ENCODE measurements at regions not wholly inside any gene's neighbourhood (a gene's known extent, or its start where the extent isn't known, plus 50 kb on each side); places are given as distances from the start of the nearest gene placed in this dataset.
"Not testable (repeated sequence)": the region's sequence is repeated elsewhere in the genome, so short reads cannot be mapped to it uniquely, and the experiment has no call there.

DNA sequence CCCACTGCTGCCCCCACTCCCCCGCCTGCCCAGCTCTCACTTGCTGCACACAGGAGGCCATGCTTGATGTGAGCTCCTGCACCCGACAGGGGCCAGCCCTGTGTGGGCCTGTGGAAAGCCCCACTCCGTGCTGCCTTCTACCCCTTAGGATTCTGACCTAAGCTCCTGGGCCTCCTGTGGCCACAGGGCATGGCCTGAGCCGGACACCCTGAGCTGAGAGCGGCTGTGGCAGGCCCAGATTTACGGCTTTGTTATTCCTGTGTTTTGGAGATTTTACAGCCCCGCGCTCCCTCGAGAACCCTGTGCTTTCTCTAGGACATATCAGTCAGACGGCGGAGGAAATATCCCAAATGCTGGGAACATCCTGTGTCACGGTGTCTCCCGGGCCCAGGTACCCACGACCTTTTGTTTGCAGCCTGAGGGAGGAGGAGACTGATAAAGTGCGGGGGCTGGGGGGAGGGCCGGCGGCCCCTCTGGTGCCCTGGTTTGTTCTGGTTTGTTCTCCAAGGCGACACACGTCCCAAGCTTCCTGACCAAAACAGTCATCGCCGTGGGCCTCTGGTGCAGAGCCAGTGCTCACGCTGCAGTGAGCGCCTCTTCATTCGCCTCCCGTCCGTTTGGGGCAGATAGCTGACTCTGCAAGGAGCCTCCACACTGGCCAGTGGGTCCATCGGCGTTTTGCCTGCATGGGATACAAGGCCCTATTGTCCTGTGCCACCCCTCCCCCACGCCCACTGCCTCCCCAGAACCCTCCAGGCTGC is 363.4 kb downstream of the C16orf95 start:
- H3K9me3 ChIP-seq (ENCODE audit: control insufficient read depth, insufficient read depth, low read length), result no peaks in the 10 kb centered on the region
- no peak for DNase-seq (ENCODE audit: low read depth, low spot score)
- no peaks in the 10 kb centered on the region for H3K36me3 ChIP-seq (ENCODE audit: control insufficient read depth, insufficient read depth, low read length)
- H3K4me1 ChIP-seq (ENCODE audit: control insufficient read depth, insufficient read depth, low read length), result peaks cover 1% of the 10 kb centered on the region; the same call in 1 of the 2 replicates
- H3K27me3 ChIP-seq (ENCODE audit: control insufficient read depth, insufficient read depth, low read length), result no peaks in the 10 kb centered on the region
- no CpG with 5 or more reads among the region's 29 CpGs for WGBS (ENCODE audit: insufficient coverage, insufficient read length)
- H3K27ac ChIP-seq (ENCODE audit: low read length), result no peak overlapping the region
- no peak overlapping the region for H3K4me3 ChIP-seq (ENCODE audit: low read length)

DNA sequence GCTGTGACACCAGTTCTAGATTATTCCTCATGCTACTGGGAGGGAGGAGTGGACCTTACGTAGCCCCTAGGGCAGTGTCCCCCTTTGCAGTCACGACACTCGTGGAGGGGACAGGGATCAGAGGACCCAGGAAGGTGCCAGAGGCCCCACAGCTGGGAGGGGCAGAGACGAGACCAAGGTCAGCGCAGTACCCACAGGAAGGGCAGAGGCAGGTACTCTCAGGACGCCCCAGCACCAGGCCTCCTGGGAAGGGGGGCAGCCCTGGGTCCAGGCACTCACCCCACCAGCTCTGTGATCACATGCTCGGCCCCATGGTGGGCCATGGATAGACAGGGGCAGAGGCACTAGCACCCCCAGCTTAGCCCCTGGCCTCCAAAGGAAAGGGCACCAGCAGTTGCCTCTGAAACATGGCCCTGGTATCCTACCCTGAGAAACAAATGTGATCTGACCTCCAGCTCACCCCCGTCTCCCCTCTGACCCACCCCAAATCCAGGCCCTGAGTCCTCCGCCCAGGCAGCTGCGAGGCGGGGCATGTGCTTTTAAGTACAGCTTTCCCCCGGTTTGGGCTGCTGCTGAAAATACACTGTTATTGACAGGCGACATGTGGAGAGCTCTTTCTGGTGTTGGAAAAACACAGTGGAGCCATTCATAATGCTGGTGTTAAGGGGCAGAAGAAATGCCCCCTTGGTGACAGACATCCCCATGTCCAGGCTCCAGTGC is 361.9 kb downstream of the C16orf95 start:
- H3K27me3 ChIP-seq (ENCODE audit: control insufficient read depth, insufficient read depth, low read length), result no peaks in the 10 kb centered on the region
- no CpG with 5 or more reads among the region's 13 CpGs for WGBS (ENCODE audit: insufficient coverage, insufficient read length)

DNA sequence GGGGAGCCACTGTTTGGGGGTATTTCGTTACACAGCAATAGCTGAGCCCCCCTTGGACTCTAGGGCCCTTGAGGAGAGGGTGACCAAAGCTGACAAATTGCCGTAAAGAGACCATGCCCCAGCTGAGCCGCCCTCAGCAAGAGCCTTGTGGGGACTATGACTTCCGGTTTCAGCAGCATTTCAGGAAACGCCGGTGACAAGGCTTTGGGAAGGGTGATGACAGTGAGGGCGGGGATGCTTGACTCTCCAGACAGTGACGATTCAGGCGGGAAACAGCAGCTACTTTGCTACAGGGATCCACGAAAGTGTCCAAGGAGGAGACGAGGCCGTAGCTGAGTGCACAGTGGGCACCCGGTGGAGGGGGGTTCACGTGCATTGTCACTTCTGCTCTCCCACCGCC is 360.8 kb downstream of the C16orf95 start:
- Histone ChIP-seq H3K4me3 (ENCODE audit: low read length) (no peak overlapping the region), H3K27me3 (ENCODE audit: control insufficient read depth, insufficient read depth, low read length) (no peaks in the 10 kb centered on the region), H3K36me3 (ENCODE audit: control insufficient read depth, insufficient read depth, low read length) (no peaks in the 10 kb centered on the region), H3K9me3 (ENCODE audit: control insufficient read depth, insufficient read depth, low read length) (no peaks in the 10 kb centered on the region), H3K4me1 (ENCODE audit: control insufficient read depth, insufficient read depth, low read length) (peaks cover 1% of the 10 kb centered on the region; the same call in 1 of the 2 replicates), H3K27ac (ENCODE audit: low read length) (no peak overlapping the region)
- WGBS (ENCODE audit: insufficient coverage, insufficient read length), result no CpG with 5 or more reads among the region's 15 CpGs
- no peak for DNase-seq (ENCODE audit: low read depth, low spot score)

More for the DNA sequence above, 361.9 kb downstream of the C16orf95 start:
- no peak for DNase-seq (ENCODE audit: low read depth, low spot score)
- H3K36me3 ChIP-seq (ENCODE audit: control insufficient read depth, insufficient read depth, low read length), result no peaks in the 10 kb centered on the region
- H3K4me1 ChIP-seq (ENCODE audit: control insufficient read depth, insufficient read depth, low read length), result peaks cover 1% of the 10 kb centered on the region; the same call in 1 of the 2 replicates
- H3K27ac ChIP-seq (ENCODE audit: low read length), result no peak overlapping the region
- H3K4me3 ChIP-seq (ENCODE audit: low read length), result no peak overlapping the region
- no peaks in the 10 kb centered on the region for H3K9me3 ChIP-seq (ENCODE audit: control insufficient read depth, insufficient read depth, low read length)

DNA sequence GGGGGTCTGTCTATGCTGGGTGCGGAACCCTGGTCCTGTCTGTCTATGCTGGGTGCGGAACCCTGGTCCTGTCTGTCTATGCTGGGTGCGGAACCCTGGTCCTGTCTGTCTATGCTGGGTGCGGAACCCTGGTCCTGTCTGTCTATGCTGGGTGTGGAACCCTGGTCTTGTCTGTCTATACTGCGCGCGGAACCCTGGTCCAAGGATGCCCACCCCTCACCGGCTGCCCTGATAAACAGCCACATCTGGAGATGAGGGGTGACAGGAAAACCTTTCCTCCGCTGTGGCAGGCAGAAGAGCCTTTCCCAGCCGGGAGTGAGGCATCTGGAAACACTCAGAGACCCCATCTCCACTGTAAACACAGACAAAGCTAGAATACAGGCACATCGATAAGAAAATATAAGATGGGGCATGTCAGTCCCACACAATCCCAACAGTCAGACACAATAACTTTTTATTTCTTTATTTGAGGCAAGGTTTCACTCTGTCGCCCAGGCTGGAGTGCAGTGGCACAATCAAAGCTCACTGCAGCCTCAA is 359.5 kb downstream of the C16orf95 start:
- DNase-seq (ENCODE audit: low read depth, low spot score); H3K27ac ChIP-seq (ENCODE audit: low read length); H3K27me3 ChIP-seq (ENCODE audit: control insufficient read depth, insufficient read depth, low read length); H3K4me1 ChIP-seq (ENCODE audit: control insufficient read depth, insufficient read depth, low read length); H3K4me3 ChIP-seq (ENCODE audit: low read length); H3K9me3 ChIP-seq (ENCODE audit: control insufficient read depth, insufficient read depth, low read length); H3K36me3 ChIP-seq (ENCODE audit: control insufficient read depth, insufficient read depth, low read length): not testable (repeated sequence)
- no CpG with 5 or more reads among the region's 12 CpGs for WGBS (ENCODE audit: insufficient coverage, insufficient read length)

DNA sequence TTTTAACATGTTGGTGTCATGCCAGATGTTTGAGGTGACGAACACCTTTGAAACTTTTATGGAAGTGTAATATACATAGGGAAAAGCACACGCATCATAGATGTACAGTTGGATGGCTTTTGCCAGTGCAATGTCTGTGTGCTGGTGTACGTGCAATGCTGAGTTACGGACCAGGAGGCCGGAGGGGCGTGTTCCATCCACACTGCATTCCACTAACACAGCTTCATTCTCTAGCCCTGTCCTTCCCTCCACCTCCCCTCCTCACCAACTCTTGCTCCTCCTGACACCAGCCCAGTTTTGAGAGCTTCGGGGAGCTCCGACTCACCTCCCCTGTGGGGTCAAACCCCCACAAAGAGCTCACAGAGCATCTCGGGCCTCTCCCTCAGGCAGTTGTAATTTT is 358.8 kb downstream of the C16orf95 start:
- Histone ChIP-seq H3K4me3 (ENCODE audit: low read length) (no peak overlapping the region), H3K27ac (ENCODE audit: low read length) (no peak overlapping the region), H3K36me3 (ENCODE audit: control insufficient read depth, insufficient read depth, low read length) (no peaks in the 10 kb centered on the region), H3K9me3 (ENCODE audit: control insufficient read depth, insufficient read depth, low read length) (no peaks in the 10 kb centered on the region), H3K4me1 (ENCODE audit: control insufficient read depth, insufficient read depth, low read length) (peaks cover 1% of the 10 kb centered on the region; the same call in 1 of the 2 replicates), H3K27me3 (ENCODE audit: control insufficient read depth, insufficient read depth, low read length) (no peaks in the 10 kb centered on the region)
- no CpG with 5 or more reads among the region's 9 CpGs for WGBS (ENCODE audit: insufficient coverage, insufficient read length)
- DNase-seq (ENCODE audit: low read depth, low spot score), result no peak

DNA sequence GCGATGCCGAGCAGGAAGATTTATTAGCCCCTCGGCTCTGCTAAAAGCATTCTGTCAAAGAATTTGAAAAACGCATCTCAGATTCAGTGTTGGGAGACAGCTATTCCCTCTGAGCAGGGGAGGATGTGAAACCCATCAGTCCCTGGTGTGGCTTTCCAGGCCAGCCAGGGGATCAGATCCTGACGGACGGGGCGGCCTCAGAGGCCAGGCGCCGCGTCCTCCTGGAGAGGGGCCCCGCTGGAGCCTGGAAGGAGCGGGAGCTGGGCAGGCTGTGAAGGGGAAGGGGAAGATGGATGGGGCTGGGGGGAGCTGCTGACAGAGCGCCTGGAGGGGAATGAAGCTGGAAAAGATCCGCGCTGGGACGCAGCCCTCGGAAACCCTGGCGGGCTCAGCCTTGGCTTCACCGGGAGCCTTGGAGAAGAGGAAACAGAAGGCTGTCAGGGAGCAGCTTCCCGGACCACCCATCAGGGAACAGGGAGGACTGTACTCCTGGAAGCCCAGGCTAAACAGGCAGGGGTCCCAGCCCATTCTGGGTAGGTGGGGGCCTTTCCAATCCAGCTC is 358.0 kb downstream of the C16orf95 start:
- WGBS (ENCODE audit: insufficient coverage, insufficient read length), result no CpG with 5 or more reads among the region's 20 CpGs
- DNase-seq (ENCODE audit: low read depth, low spot score), result no peak
- Histone ChIP-seq H3K27me3 (ENCODE audit: control insufficient read depth, insufficient read depth, low read length) (no peaks in the 10 kb centered on the region), H3K36me3 (ENCODE audit: control insufficient read depth, insufficient read depth, low read length) (no peaks in the 10 kb centered on the region), H3K4me1 (ENCODE audit: control insufficient read depth, insufficient read depth, low read length) (peaks cover under 1% of the 10 kb centered on the region; the same call in 1 of the 2 replicates), H3K27ac (ENCODE audit: low read length) (no peak overlapping the region), H3K9me3 (ENCODE audit: control insufficient read depth, insufficient read depth, low read length) (no peaks in the 10 kb centered on the region), H3K4me3 (ENCODE audit: low read length) (no peak overlapping the region)

DNA sequence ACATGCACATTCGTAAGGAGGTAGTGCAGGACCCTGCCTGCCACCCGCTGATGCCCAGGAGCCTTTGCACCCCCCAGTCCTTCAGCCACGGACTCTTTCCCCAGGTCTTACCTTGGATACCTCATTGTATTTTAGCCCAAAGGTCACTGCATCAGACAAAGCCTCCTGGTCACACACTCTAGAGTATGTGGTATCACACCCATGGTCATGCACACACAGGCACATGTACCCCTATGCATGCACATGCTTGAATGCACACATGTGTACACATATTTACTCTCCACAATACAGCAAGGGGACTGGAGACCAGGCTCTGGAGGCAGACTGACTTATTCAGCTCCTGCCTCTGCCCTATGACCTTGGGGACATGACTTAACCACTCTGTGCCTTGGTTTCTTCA is 357.5 kb downstream of the C16orf95 start:
- no peaks in the 10 kb centered on the region for H3K9me3 ChIP-seq (ENCODE audit: control insufficient read depth, insufficient read depth, low read length)
- no peak overlapping the region for H3K4me3 ChIP-seq (ENCODE audit: low read length)
- H3K36me3 ChIP-seq (ENCODE audit: control insufficient read depth, insufficient read depth, low read length), result no peaks in the 10 kb centered on the region
- WGBS (ENCODE audit: insufficient coverage, insufficient read length), result no CpG with 5 or more reads among the region's 3 CpGs
- no peak for DNase-seq (ENCODE audit: low read depth, low spot score)
- H3K27ac ChIP-seq (ENCODE audit: low read length), result no peak overlapping the region
- no peaks in the 10 kb centered on the region for H3K27me3 ChIP-seq (ENCODE audit: control insufficient read depth, insufficient read depth, low read length)
- no peaks in the 10 kb centered on the region for H3K4me1 ChIP-seq (ENCODE audit: control insufficient read depth, insufficient read depth, low read length)

DNA sequence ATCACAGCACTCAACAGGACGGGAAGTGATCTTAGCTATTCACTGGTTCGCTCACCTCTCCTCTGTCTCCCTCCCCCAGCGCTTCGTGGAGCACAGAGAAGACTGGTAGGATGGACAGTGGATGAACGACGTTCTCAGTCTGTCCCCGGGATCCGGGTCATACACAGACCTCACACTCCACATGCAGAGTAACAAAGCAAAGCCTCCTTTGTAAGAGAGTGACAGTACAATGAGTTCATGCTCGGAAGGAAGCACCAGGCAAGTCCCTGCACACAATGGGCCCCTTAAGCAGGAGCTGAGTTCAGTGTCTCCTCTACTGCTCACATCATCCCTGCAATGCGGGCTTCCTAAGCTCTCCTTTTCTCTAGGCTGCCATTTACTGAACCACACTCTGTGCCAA is 356.9 kb downstream of the C16orf95 start:
- Histone ChIP-seq H3K9me3 (ENCODE audit: control insufficient read depth, insufficient read depth, low read length) (no peaks in the 10 kb centered on the region), H3K4me1 (ENCODE audit: control insufficient read depth, insufficient read depth, low read length) (no peaks in the 10 kb centered on the region), H3K4me3 (ENCODE audit: low read length) (no peak overlapping the region), H3K27me3 (ENCODE audit: control insufficient read depth, insufficient read depth, low read length) (no peaks in the 10 kb centered on the region), H3K36me3 (ENCODE audit: control insufficient read depth, insufficient read depth, low read length) (no peaks in the 10 kb centered on the region), H3K27ac (ENCODE audit: low read length) (no peak overlapping the region)
- no CpG with 5 or more reads among the region's 10 CpGs for WGBS (ENCODE audit: insufficient coverage, insufficient read length)
- DNase-seq (ENCODE audit: low read depth, low spot score), result no peak

DNA sequence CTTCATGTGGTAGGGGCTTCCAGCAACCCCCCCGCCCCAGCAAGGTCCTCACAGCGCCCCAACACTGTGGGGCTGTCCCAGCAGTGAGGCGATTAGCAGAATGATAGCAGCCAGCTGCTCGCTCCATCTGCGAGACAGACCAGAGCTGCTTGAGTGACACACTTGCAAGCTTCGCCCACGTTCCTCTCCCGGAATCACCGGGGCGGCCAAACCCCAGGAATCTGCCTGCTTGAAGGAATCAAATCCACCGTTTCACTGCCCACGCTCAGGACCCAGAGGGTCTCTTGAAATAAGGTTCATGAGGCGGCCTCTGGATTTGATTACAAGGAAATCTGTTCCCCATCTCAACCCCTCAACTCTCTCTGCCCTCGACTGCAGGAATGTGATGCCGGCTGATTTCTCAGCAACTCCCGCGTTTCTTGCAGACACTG is 356.0 kb downstream of the C16orf95 start:
- H3K36me3 ChIP-seq (ENCODE audit: control insufficient read depth, insufficient read depth, low read length), result no peaks in the 10 kb centered on the region
- H3K4me1 ChIP-seq (ENCODE audit: control insufficient read depth, insufficient read depth, low read length), result no peaks in the 10 kb centered on the region
- H3K27ac ChIP-seq (ENCODE audit: low read length), result no peak overlapping the region
- H3K4me3 ChIP-seq (ENCODE audit: low read length), result no peak overlapping the region
- no peaks in the 10 kb centered on the region for H3K27me3 ChIP-seq (ENCODE audit: control insufficient read depth, insufficient read depth, low read length)
- no peak for DNase-seq (ENCODE audit: low read depth, low spot score)
- no CpG with 5 or more reads among the region's 17 CpGs for WGBS (ENCODE audit: insufficient coverage, insufficient read length)
- H3K9me3 ChIP-seq (ENCODE audit: control insufficient read depth, insufficient read depth, low read length), result no peaks in the 10 kb centered on the region

DNA sequence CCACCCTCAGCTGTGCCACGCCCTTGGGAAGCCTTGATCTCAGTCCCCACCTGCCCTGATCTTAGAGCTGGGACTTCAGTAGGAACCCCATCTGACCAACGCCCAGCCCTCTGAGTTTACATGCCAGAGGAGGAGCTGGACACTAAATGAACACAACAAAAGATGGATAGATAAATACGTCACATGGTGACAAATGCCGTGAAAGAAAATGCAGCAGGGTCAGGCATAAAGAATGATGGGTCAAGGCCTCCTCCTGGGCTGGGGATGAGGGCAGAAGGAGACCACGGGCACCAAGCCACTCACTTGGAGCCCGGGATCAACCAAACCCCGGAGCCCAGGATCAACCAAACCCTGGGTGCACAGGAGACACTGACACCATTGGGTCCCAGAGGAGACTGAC is 354.9 kb downstream of the C16orf95 start:
- no peaks in the 10 kb centered on the region for H3K36me3 ChIP-seq (ENCODE audit: control insufficient read depth, insufficient read depth, low read length)
- H3K27me3 ChIP-seq (ENCODE audit: control insufficient read depth, insufficient read depth, low read length), result no peaks in the 10 kb centered on the region
- no CpG with 5 or more reads among the region's 7 CpGs for WGBS (ENCODE audit: insufficient coverage, insufficient read length)
- H3K9me3 ChIP-seq (ENCODE audit: control insufficient read depth, insufficient read depth, low read length), result no peaks in the 10 kb centered on the region
- no peak overlapping the region for H3K4me3 ChIP-seq (ENCODE audit: low read length)
- H3K4me1 ChIP-seq (ENCODE audit: control insufficient read depth, insufficient read depth, low read length), result no peaks in the 10 kb centered on the region
- DNase-seq (ENCODE audit: low read depth, low spot score), result no peak
- H3K27ac ChIP-seq (ENCODE audit: low read length), result no peak overlapping the region

Data from iPS DF 6.9 (cell line).